ENCODE measurements at regions not wholly inside any gene's neighbourhood (a gene's known extent, or its start where the extent isn't known, plus 50 kb on each side); places are given as distances from the start of the nearest gene placed in this dataset.

GRCh38 chr21:15586752-15587427, 142.9 kb upstream of the USP25 start:
- TF ChIP-seq SPI1 (IDR thresholded peaks at IDR 0.05; ENCODE audit: low read depth, low read length), result no peak
- TF ChIP-seq POLR2A (IDR thresholded peaks at IDR 0.05; ENCODE audit: low read depth, low read length), result no peak
- no peak for TF ChIP-seq PAX5 (IDR thresholded peaks at IDR 0.05; ENCODE audit: insufficient read depth, low read length, severe bottlenecking)
- TF ChIP-seq POLR2AphosphoS5 (IDR thresholded peaks at IDR 0.05; ENCODE audit: low read depth, low read length), result no peak
- TF ChIP-seq TAF1 (IDR thresholded peaks at IDR 0.05; ENCODE audit: low read depth, low read length), result no peak
